ENCODE measurements at regions not wholly inside any gene's neighbourhood (a gene's known extent, or its start where the extent isn't known, plus 50 kb on each side); places are given as distances from the start of the nearest gene placed in this dataset.
A peak's percentile ranks its signal among the peaks of the same experiment; 100 is the strongest.

- Histone ChIP-seq H2BK120ac (ENCODE audit: low read depth, low read length) (no peak overlapping the region), H2BK15ac (replicated peaks; ENCODE audit: low read depth) (no peak overlapping the region), H3K36me3 (ENCODE audit: control insufficient read depth, insufficient read depth, low read length) (no peaks in the 10 kb centered on the region), H4K5ac (ENCODE audit: low read length) (no peak overlapping the region), H3K18ac (ENCODE audit: low read length) (no peak overlapping the region), H2BK5ac (ENCODE audit: low read length) (no peak overlapping the region), H3K4me1 (ENCODE audit: control insufficient read depth, low read depth, low read length) (no peaks in the 10 kb centered on the region), H4K8ac (ENCODE audit: low read depth, low read length) (no peak overlapping the region), H3K4me3 (ENCODE audit: low read length) (no peak overlapping the region), H3K79me2 (ENCODE audit: control insufficient read depth, insufficient read depth, low read length) (no peaks in the 10 kb centered on the region), H3K27ac (ENCODE audit: low read depth, low read length) (no peak overlapping the region), H3K79me1 (ENCODE audit: low read length) (no peaks in the 10 kb centered on the region), H2AK5ac (ENCODE audit: low read length) (no peak overlapping the region), H3K27me3 (ENCODE audit: insufficient read depth, low read length, poor library complexity) (no peaks in the 10 kb centered on the region), H3K9ac (ENCODE audit: low read length) (no peak overlapping the region), H3K4ac (ENCODE audit: low read depth, low read length) (no peak overlapping the region), H3K23ac (ENCODE audit: low read length) (no peak overlapping the region), H3K4me2 (ENCODE audit: low read length) (no peak overlapping the region), H3K56ac (ENCODE audit: low read length) (no peak overlapping the region)
- DNase-seq, result no peak
- WGBS (ENCODE audit: extremely low coverage, insufficient coverage, low lambda C conversion rate), result no CpG with 5 or more reads among the region's 3 CpGs
Observed at GRCh38 chr5:159400476-159400875, 70.2 kb upstream of the IL12B start.

GRCh38 chr5:159402311-159402710 is 72.0 kb upstream of the IL12B start:
- no peak for DNase-seq
- Histone ChIP-seq H3K4me3 (ENCODE audit: low read length) (no peak overlapping the region), H2BK120ac (ENCODE audit: low read depth, low read length) (no peak overlapping the region), H3K36me3 (ENCODE audit: control insufficient read depth, insufficient read depth, low read length) (no peaks in the 10 kb centered on the region), H3K9ac (ENCODE audit: low read length) (no peak overlapping the region), H3K18ac (ENCODE audit: low read length) (no peak overlapping the region), H3K23ac (ENCODE audit: low read length) (no peak overlapping the region), H3K27ac (ENCODE audit: low read depth, low read length) (no peak overlapping the region), H4K5ac (ENCODE audit: low read length) (no peak overlapping the region), H4K8ac (ENCODE audit: low read depth, low read length) (no peak overlapping the region), H3K79me1 (ENCODE audit: low read length) (no peaks in the 10 kb centered on the region), H2BK5ac (ENCODE audit: low read length) (no peak overlapping the region), H3K56ac (ENCODE audit: low read length) (no peak overlapping the region), H3K4me1 (ENCODE audit: control insufficient read depth, low read depth, low read length) (no peaks in the 10 kb centered on the region), H3K27me3 (ENCODE audit: insufficient read depth, low read length, poor library complexity) (no peaks in the 10 kb centered on the region), H3K4ac (ENCODE audit: low read depth, low read length) (no peak overlapping the region), H3K4me2 (ENCODE audit: low read length) (no peak overlapping the region), H2AK5ac (ENCODE audit: low read length) (no peak overlapping the region), H3K79me2 (ENCODE audit: control insufficient read depth, insufficient read depth, low read length) (no peaks in the 10 kb centered on the region), H2BK15ac (replicated peaks; ENCODE audit: low read depth) (no peak overlapping the region)
- WGBS (ENCODE audit: extremely low coverage, insufficient coverage, low lambda C conversion rate), result no CpG with 5 or more reads among the region's 1 CpG

GRCh38 chr5:159402856-159403255 is 72.6 kb upstream of the IL12B start:
- no peaks in the 10 kb centered on the region for H3K27me3 ChIP-seq (ENCODE audit: insufficient read depth, low read length, poor library complexity)
- H3K23ac ChIP-seq (ENCODE audit: low read length), result no peak overlapping the region

GRCh38 chr5:159403906-159404681 is 73.8 kb upstream of the IL12B start:
- no peak overlapping the region for H3K18ac ChIP-seq (ENCODE audit: low read length)
- no peak overlapping the region for H3K4me3 ChIP-seq (ENCODE audit: low read length)
- H3K9ac ChIP-seq (ENCODE audit: low read length), result no peak overlapping the region
- WGBS (ENCODE audit: extremely low coverage, insufficient coverage, low lambda C conversion rate), result no CpG with 5 or more reads among the region's 6 CpGs
- no peak overlapping the region for H3K23ac ChIP-seq (ENCODE audit: low read length)
- H3K27ac ChIP-seq (ENCODE audit: low read depth, low read length), result no peak overlapping the region
- no peak overlapping the region for H2AK5ac ChIP-seq (ENCODE audit: low read length)
- no peaks in the 10 kb centered on the region for H3K27me3 ChIP-seq (ENCODE audit: insufficient read depth, low read length, poor library complexity)
- H2BK5ac ChIP-seq (ENCODE audit: low read length), result no peak overlapping the region
- H4K8ac ChIP-seq (ENCODE audit: low read depth, low read length), result no peak overlapping the region
- H2BK15ac ChIP-seq (replicated peaks; ENCODE audit: low read depth), result no peak overlapping the region
- H3K79me1 ChIP-seq (ENCODE audit: low read length), result no peaks in the 10 kb centered on the region
- no peak overlapping the region for H3K4ac ChIP-seq (ENCODE audit: low read depth, low read length)
- H3K56ac ChIP-seq (ENCODE audit: low read length), result no peak overlapping the region
- DNase-seq, result no peak
- no peaks in the 10 kb centered on the region for H3K36me3 ChIP-seq (ENCODE audit: control insufficient read depth, insufficient read depth, low read length)
- no peak overlapping the region for H3K4me2 ChIP-seq (ENCODE audit: low read length)
- no peaks in the 10 kb centered on the region for H3K79me2 ChIP-seq (ENCODE audit: control insufficient read depth, insufficient read depth, low read length)
- H2BK120ac ChIP-seq (ENCODE audit: low read depth, low read length), result no peak overlapping the region
- no peaks in the 10 kb centered on the region for H3K4me1 ChIP-seq (ENCODE audit: control insufficient read depth, low read depth, low read length)
- H4K5ac ChIP-seq (ENCODE audit: low read length), result no peak overlapping the region

More at GRCh38 chr5:159402856-159403255, 72.6 kb upstream of the IL12B start:
- Histone ChIP-seq H4K8ac (ENCODE audit: low read depth, low read length) (no peak overlapping the region), H3K4me2 (ENCODE audit: low read length) (no peak overlapping the region), H4K5ac (ENCODE audit: low read length) (no peak overlapping the region), H2BK120ac (ENCODE audit: low read depth, low read length) (no peak overlapping the region), H3K4ac (ENCODE audit: low read depth, low read length) (no peak overlapping the region), H3K18ac (ENCODE audit: low read length) (no peak overlapping the region), H3K9ac (ENCODE audit: low read length) (no peak overlapping the region), H3K79me2 (ENCODE audit: control insufficient read depth, insufficient read depth, low read length) (no peaks in the 10 kb centered on the region), H3K36me3 (ENCODE audit: control insufficient read depth, insufficient read depth, low read length) (no peaks in the 10 kb centered on the region), H3K4me1 (ENCODE audit: control insufficient read depth, low read depth, low read length) (no peaks in the 10 kb centered on the region), H3K79me1 (ENCODE audit: low read length) (no peaks in the 10 kb centered on the region), H2BK5ac (ENCODE audit: low read length) (no peak overlapping the region), H3K4me3 (ENCODE audit: low read length) (no peak overlapping the region), H3K27ac (ENCODE audit: low read depth, low read length) (no peak overlapping the region), H2BK15ac (replicated peaks; ENCODE audit: low read depth) (no peak overlapping the region), H2AK5ac (ENCODE audit: low read length) (no peak overlapping the region), H3K56ac (ENCODE audit: low read length) (no peak overlapping the region)
- no CpG with 5 or more reads among the region's 5 CpGs for WGBS (ENCODE audit: extremely low coverage, insufficient coverage, low lambda C conversion rate)
- no peak for DNase-seq

GRCh38 chr5:159405611-159406031 is 75.3 kb upstream of the IL12B start:
- Histone ChIP-seq H3K18ac (ENCODE audit: low read length) (peak overlapping the region; percentile 21), H3K27me3 (ENCODE audit: insufficient read depth, low read length, poor library complexity) (no peaks in the 10 kb centered on the region), H3K9ac (ENCODE audit: low read length) (no peak overlapping the region), H2AK5ac (ENCODE audit: low read length) (no peak overlapping the region), H3K27ac (ENCODE audit: low read depth, low read length) (no peak overlapping the region), H3K79me2 (ENCODE audit: control insufficient read depth, insufficient read depth, low read length) (no peaks in the 10 kb centered on the region), H2BK120ac (ENCODE audit: low read depth, low read length) (no peak overlapping the region), H3K23ac (ENCODE audit: low read length) (no peak overlapping the region), H3K4me3 (ENCODE audit: low read length) (no peak overlapping the region), H3K4me2 (ENCODE audit: low read length) (no peak overlapping the region), H3K36me3 (ENCODE audit: control insufficient read depth, insufficient read depth, low read length) (no peaks in the 10 kb centered on the region), H4K8ac (ENCODE audit: low read depth, low read length) (no peak overlapping the region), H3K4me1 (ENCODE audit: control insufficient read depth, low read depth, low read length) (no peaks in the 10 kb centered on the region), H2BK5ac (ENCODE audit: low read length) (no peak overlapping the region), H3K4ac (ENCODE audit: low read depth, low read length) (no peak overlapping the region), H4K5ac (ENCODE audit: low read length) (no peak overlapping the region), H3K79me1 (ENCODE audit: low read length) (no peaks in the 10 kb centered on the region), H3K56ac (ENCODE audit: low read length) (no peak overlapping the region), H2BK15ac (replicated peaks; ENCODE audit: low read depth) (no peak overlapping the region)
- DNase-seq, result no peak
- no CpG with 5 or more reads among the region's 5 CpGs for WGBS (ENCODE audit: extremely low coverage, insufficient coverage, low lambda C conversion rate)

- DNase-seq, result no peak
- no peak overlapping the region for H3K9ac ChIP-seq (ENCODE audit: low read length)
- H4K8ac ChIP-seq (ENCODE audit: low read depth, low read length), result no peak overlapping the region
- WGBS (ENCODE audit: extremely low coverage, insufficient coverage, low lambda C conversion rate), result no CpG with 5 or more reads among the region's 3 CpGs
- H3K4ac ChIP-seq (ENCODE audit: low read depth, low read length), result no peak overlapping the region
- no peaks in the 10 kb centered on the region for H3K36me3 ChIP-seq (ENCODE audit: control insufficient read depth, insufficient read depth, low read length)
- H3K4me1 ChIP-seq (ENCODE audit: control insufficient read depth, low read depth, low read length), result no peaks in the 10 kb centered on the region
- no peak overlapping the region for H3K4me2 ChIP-seq (ENCODE audit: low read length)
- H2BK15ac ChIP-seq (replicated peaks; ENCODE audit: low read depth), result no peak overlapping the region
- H3K27ac ChIP-seq (ENCODE audit: low read depth, low read length), result no peak overlapping the region
- H3K4me3 ChIP-seq (ENCODE audit: low read length), result no peak overlapping the region
- H3K18ac ChIP-seq (ENCODE audit: low read length), result no peak overlapping the region
- H3K27me3 ChIP-seq (ENCODE audit: insufficient read depth, low read length, poor library complexity), result no peaks in the 10 kb centered on the region
- no peaks in the 10 kb centered on the region for H3K79me1 ChIP-seq (ENCODE audit: low read length)
- no peak overlapping the region for H2AK5ac ChIP-seq (ENCODE audit: low read length)
- no peak overlapping the region for H4K5ac ChIP-seq (ENCODE audit: low read length)
- H3K23ac ChIP-seq (ENCODE audit: low read length), result no peak overlapping the region
- no peaks in the 10 kb centered on the region for H3K79me2 ChIP-seq (ENCODE audit: control insufficient read depth, insufficient read depth, low read length)
- no peak overlapping the region for H3K56ac ChIP-seq (ENCODE audit: low read length)
- no peak overlapping the region for H2BK120ac ChIP-seq (ENCODE audit: low read depth, low read length)
- H2BK5ac ChIP-seq (ENCODE audit: low read length), result no peak overlapping the region
Observed at GRCh38 chr5:159406571-159406970, 76.3 kb upstream of the IL12B start.
